ENCODE measurements at regions not wholly inside any gene's neighbourhood (a gene's known extent, or its start where the extent isn't known, plus 50 kb on each side); places are given as distances from the start of the nearest gene placed in this dataset.

- no peak overlapping the region for H3K4me3 Mint-ChIP-seq
- peaks cover 2% of the 10 kb centered on the region for H3K36me3 Mint-ChIP-seq
- peaks cover 3% of the 10 kb centered on the region for H3K27me3 Mint-ChIP-seq
- no peaks in the 10 kb centered on the region for H3K9me3 Mint-ChIP-seq
- DNase-seq = no peak
- no peak overlapping the region for H3K27ac Mint-ChIP-seq
- CTCF ChIA-PET = no interaction called here
- H3K4me1 Mint-ChIP-seq = peaks cover under 1% of the 10 kb centered on the region
Observed at GRCh38 chr4:38364383-38364963, 299.5 kb upstream of the KLF3 start.

- no peak overlapping the region for H3K4me3 Mint-ChIP-seq
- no peaks in the 10 kb centered on the region for H3K9me3 Mint-ChIP-seq
- no peak for DNase-seq
- CTCF ChIA-PET = interaction anchor here (1.0 kb wide), 1 partner anchor 46 kb away, joined by 3 read pairs; no protein-coding TSS in a partner anchor
- H3K27me3 Mint-ChIP-seq = peaks cover 3% of the 10 kb centered on the region
- peaks cover 2% of the 10 kb centered on the region for H3K36me3 Mint-ChIP-seq
- H3K27ac Mint-ChIP-seq = no peak overlapping the region
- H3K4me1 Mint-ChIP-seq = no peaks in the 10 kb centered on the region
Observed at GRCh38 chr4:38365261-38365660, 298.7 kb upstream of the KLF3 start.

GRCh38 chr4:38365748-38366310, 298.2 kb upstream of the KLF3 start:
- Mint-ChIP-seq H3K9me3 (no peaks in the 10 kb centered on the region), H3K27ac (no peak overlapping the region), H3K4me3 (no peak overlapping the region), H3K27me3 (peaks cover 3% of the 10 kb centered on the region), H3K36me3 (peaks cover 2% of the 10 kb centered on the region), H3K4me1 (no peaks in the 10 kb centered on the region)
- no peak for DNase-seq
- CTCF ChIA-PET = interaction anchor here (1.0 kb wide), 1 partner anchor 46 kb away, joined by 3 read pairs; no protein-coding TSS in a partner anchor

- peaks cover 7% of the 10 kb centered on the region for H3K27me3 Mint-ChIP-seq
- no peak for DNase-seq
- no peaks in the 10 kb centered on the region for H3K4me1 Mint-ChIP-seq
- no peak overlapping the region for H3K27ac Mint-ChIP-seq
- no peak overlapping the region for H3K4me3 Mint-ChIP-seq
- no peaks in the 10 kb centered on the region for H3K9me3 Mint-ChIP-seq
- H3K36me3 Mint-ChIP-seq = peaks cover 2% of the 10 kb centered on the region
- CTCF ChIA-PET = no interaction called here
Observed at GRCh38 chr4:38366456-38366855, 297.5 kb upstream of the KLF3 start.

GRCh38 chr4:38366997-38367396, 297.0 kb upstream of the KLF3 start:
- H3K9me3 Mint-ChIP-seq = no peaks in the 10 kb centered on the region
- no peaks in the 10 kb centered on the region for H3K4me1 Mint-ChIP-seq
- DNase-seq = no peak
- H3K27me3 Mint-ChIP-seq = peaks cover 7% of the 10 kb centered on the region
- peaks cover 2% of the 10 kb centered on the region for H3K36me3 Mint-ChIP-seq
- CTCF ChIA-PET = no interaction called here
- H3K27ac Mint-ChIP-seq = no peak overlapping the region
- no peak overlapping the region for H3K4me3 Mint-ChIP-seq

GRCh38 chr4:38367642-38368174, 296.3 kb upstream of the KLF3 start:
- Mint-ChIP-seq H3K4me1 (peaks cover 3% of the 10 kb centered on the region), H3K9me3 (peaks cover 3% of the 10 kb centered on the region), H3K36me3 (peaks cover 2% of the 10 kb centered on the region), H3K27ac (no peak overlapping the region), H3K27me3 (peaks cover 7% of the 10 kb centered on the region), H3K4me3 (no peak overlapping the region)
- CTCF ChIA-PET = no interaction called here
- no peak for DNase-seq

GRCh38 chr4:38368613-38369012, 295.4 kb upstream of the KLF3 start:
- no peak for DNase-seq
- Mint-ChIP-seq H3K27me3 (peaks cover 7% of the 10 kb centered on the region), H3K27ac (no peak overlapping the region), H3K36me3 (peaks cover 2% of the 10 kb centered on the region), H3K4me1 (peaks cover 11% of the 10 kb centered on the region), H3K4me3 (no peak overlapping the region), H3K9me3 (peaks cover 6% of the 10 kb centered on the region)
- CTCF ChIA-PET = no interaction called here

GRCh38 chr4:38371391-38371851, 292.6 kb upstream of the KLF3 start:
- CTCF ChIA-PET = no interaction called here
- Mint-ChIP-seq H3K27ac (no peak overlapping the region), H3K4me1 (peaks cover 11% of the 10 kb centered on the region), H3K27me3 (peaks cover 7% of the 10 kb centered on the region), H3K4me3 (no peak overlapping the region), H3K36me3 (peaks cover 2% of the 10 kb centered on the region), H3K9me3 (peaks cover 6% of the 10 kb centered on the region)
- no peak for DNase-seq

GRCh38 chr4:38373375-38373774, 290.6 kb upstream of the KLF3 start:
- DNase-seq = no peak
- CTCF ChIA-PET = no interaction called here
- H3K27ac Mint-ChIP-seq = no peak overlapping the region

GRCh38 chr4:38377195-38377594, 286.8 kb upstream of the KLF3 start:
- DNase-seq = no peak
- peaks cover 6% of the 10 kb centered on the region for H3K9me3 Mint-ChIP-seq
- H3K27ac Mint-ChIP-seq = no peak overlapping the region
- no peaks in the 10 kb centered on the region for H3K36me3 Mint-ChIP-seq
- no peaks in the 10 kb centered on the region for H3K27me3 Mint-ChIP-seq
- H3K4me3 Mint-ChIP-seq = no peak overlapping the region
- CTCF ChIA-PET = no interaction called here
- peaks cover 11% of the 10 kb centered on the region for H3K4me1 Mint-ChIP-seq

More at GRCh38 chr4:38373375-38373774, 290.6 kb upstream of the KLF3 start:
- H3K27me3 Mint-ChIP-seq = peaks cover 4% of the 10 kb centered on the region
- no peaks in the 10 kb centered on the region for H3K36me3 Mint-ChIP-seq
- H3K4me3 Mint-ChIP-seq = no peak overlapping the region
- peaks cover 11% of the 10 kb centered on the region for H3K4me1 Mint-ChIP-seq
- peaks cover 6% of the 10 kb centered on the region for H3K9me3 Mint-ChIP-seq

- Mint-ChIP-seq H3K4me3 (no peak overlapping the region), H3K27me3 (no peaks in the 10 kb centered on the region), H3K9me3 (no peaks in the 10 kb centered on the region), H3K27ac (no peak overlapping the region), H3K36me3 (no peaks in the 10 kb centered on the region), H3K4me1 (peaks cover under 1% of the 10 kb centered on the region)
- DNase-seq = no peak
- CTCF ChIA-PET = no interaction called here
Observed at GRCh38 chr4:38378478-38378877, 285.5 kb upstream of the KLF3 start.

GRCh38 chr4:38381788-38382187, 282.2 kb upstream of the KLF3 start:
- H3K4me1 Mint-ChIP-seq = peaks cover 4% of the 10 kb centered on the region
- H3K36me3 Mint-ChIP-seq = no peaks in the 10 kb centered on the region
- CTCF ChIA-PET = interaction anchor here (0.7 kb wide), 1 partner anchor 51 kb away, joined by 4 read pairs; no protein-coding TSS in a partner anchor
- H3K27ac Mint-ChIP-seq = no peak overlapping the region
- H3K4me3 Mint-ChIP-seq = no peak overlapping the region
- H3K27me3 Mint-ChIP-seq = no peaks in the 10 kb centered on the region
- no peaks in the 10 kb centered on the region for H3K9me3 Mint-ChIP-seq
- DNase-seq = no peak

- Mint-ChIP-seq H3K27ac (no peak overlapping the region), H3K27me3 (no peaks in the 10 kb centered on the region), H3K4me1 (peaks cover 4% of the 10 kb centered on the region), H3K4me3 (no peak overlapping the region), H3K36me3 (no peaks in the 10 kb centered on the region), H3K9me3 (no peaks in the 10 kb centered on the region)
- no peak for DNase-seq
- CTCF ChIA-PET = no interaction called here
Observed at GRCh38 chr4:38382520-38382919, 281.5 kb upstream of the KLF3 start.

- no peak for DNase-seq
- no peak overlapping the region for H3K27ac Mint-ChIP-seq
- H3K4me3 Mint-ChIP-seq = no peak overlapping the region
- peaks cover 4% of the 10 kb centered on the region for H3K4me1 Mint-ChIP-seq
- no peaks in the 10 kb centered on the region for H3K36me3 Mint-ChIP-seq
- peaks cover 2% of the 10 kb centered on the region for H3K9me3 Mint-ChIP-seq
- no peaks in the 10 kb centered on the region for H3K27me3 Mint-ChIP-seq
- CTCF ChIA-PET = no interaction called here
Observed at GRCh38 chr4:38383646-38384121, 280.3 kb upstream of the KLF3 start.

All from activated naive CD4-positive, alpha-beta T cell treated with anti-CD3 and anti-CD28 coated beads, Interleukin-2, amount 10 ng/mL, durations not matched to agents 7 days and 5 days (primary cell).